MM.1S (cell line): ENCODE measurements at regions not wholly inside any gene's neighbourhood (a gene's known extent, or its start where the extent isn't known, plus 50 kb on each side); places are given as distances from the start of the nearest gene placed in this dataset.

Experiments used
- CTCF ChIP-seq: fragments of 300-600 bp; sonication (generic); IDR thresholded peaks from 2 replicates; pipeline ENCODE4 v1.5.1; 2016; ENCODE audit warnings: antibody characterized with exemption, low read length, mixed read lengths
- EZH2 ChIP-seq: fragments of 300-600 bp; sonication (generic); optimal IDR thresholded peaks from 2 replicates; pipeline ENCODE3; 2017; ENCODE audit warnings: low read depth, mild to moderate bottlenecking, antibody characterized with exemption, low read length, mixed read lengths
- EZH2phosphoT487 ChIP-seq: fragments of 300-600 bp; sonication (generic); IDR thresholded peaks from 2 replicates; pipeline ENCODE4 v1.6.1; 2018; ENCODE audit warnings: antibody characterized with exemption, low read length

GRCh38 chr5:12477554-12477953, 573.3 kb upstream of the CTNND2 start:
- no peak for TF ChIP-seq CTCF
- no peak for TF ChIP-seq EZH2
- TF ChIP-seq EZH2phosphoT487, result no peak
